Memory B cell (primary cell): ENCODE measurements at regions not wholly inside any gene's neighbourhood (a gene's known extent, or its start where the extent isn't known, plus 50 kb on each side); places are given as distances from the start of the nearest gene placed in this dataset.
"Not testable (repeated sequence)": the region's sequence is repeated elsewhere in the genome, so short reads cannot be mapped to it uniquely, and the experiment has no call there.

Experiments used
- ATAC-seq: fragments of 150-1000 bp; cut with Tn5 transposase; 2 replicates; pipeline ENCODE4 v1.10.0; 2021; ENCODE audit warnings: low read depth, mild to moderate bottlenecking, moderate library complexity
- DNase-seq, 2 donors: peaks; one replicate each; pipeline ENCODE4 v3.0.0; 2022; ENCODE audit warnings: low spot score in 2 of 2
- H3K27ac Mint-ChIP-seq: one replicate; pipeline ENCODE4 v1.8.0; 2022; ENCODE audit warnings: mild to moderate bottlenecking, moderate library complexity, mixed read lengths
- H3K27me3 Mint-ChIP-seq: one replicate; pipeline ENCODE4 v1.8.0; 2022; ENCODE audit warnings: mixed read lengths
- H3K36me3 Mint-ChIP-seq: one replicate; pipeline ENCODE4 v1.8.0; 2022; ENCODE audit warnings: mild to moderate bottlenecking, mixed read lengths
- H3K4me1 Mint-ChIP-seq: one replicate; pipeline ENCODE4 v1.8.0; 2022; ENCODE audit warnings: mixed read lengths
- H3K4me3 Mint-ChIP-seq: one replicate; pipeline ENCODE4 v1.8.0; 2022; ENCODE audit warnings: mild to moderate bottlenecking, moderate library complexity, mixed read lengths
- H3K9me3 Mint-ChIP-seq: one replicate; pipeline ENCODE4 v1.8.0; 2022; ENCODE audit warnings: mixed read lengths

DNA sequence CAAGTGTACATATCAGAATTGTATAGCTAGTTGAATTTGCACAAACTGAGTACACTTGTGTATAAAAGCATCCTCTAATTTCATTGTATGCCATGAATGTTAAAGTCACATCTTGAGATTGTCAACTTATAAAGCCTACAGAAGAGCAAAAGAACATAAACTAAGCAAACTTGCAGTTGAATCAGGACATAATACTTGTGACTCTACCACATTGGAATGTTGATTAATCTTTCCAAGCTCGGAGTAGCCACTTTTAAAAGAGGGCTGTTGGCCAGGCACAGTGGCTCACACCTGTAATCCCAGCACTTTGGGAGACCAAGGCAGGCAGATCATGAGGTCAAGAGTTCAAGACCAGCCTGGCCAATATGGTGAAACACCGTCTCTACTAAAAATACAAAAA lies 1220.8 kb upstream of the B3GALT2 start:
- not testable (repeated sequence) for H3K9me3 Mint-ChIP-seq, H3K27ac Mint-ChIP-seq, H3K4me1 Mint-ChIP-seq, H3K4me3 Mint-ChIP-seq, H3K27me3 Mint-ChIP-seq, H3K36me3 Mint-ChIP-seq, DNase-seq, ATAC-seq

DNA sequence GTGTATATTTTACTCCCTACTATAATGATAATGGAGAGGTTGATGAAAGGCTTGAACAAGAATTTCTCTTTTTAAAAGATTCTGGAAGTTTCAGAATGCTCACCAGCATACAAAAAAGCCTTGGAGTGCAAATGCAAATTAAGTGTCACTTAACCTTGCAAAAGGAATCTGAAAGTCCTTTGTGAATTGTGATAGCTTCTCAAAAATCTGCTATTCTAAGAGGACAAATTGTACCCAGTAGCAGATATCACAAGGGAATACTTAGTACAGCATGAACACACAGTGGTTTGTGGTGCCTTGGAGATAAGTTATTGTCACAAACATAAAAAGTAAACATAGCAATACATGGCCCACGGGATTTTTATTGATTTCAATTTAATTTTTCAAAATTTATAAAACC lies 1208.3 kb upstream of the B3GALT2 start:
- no peak overlapping the region for H3K27ac Mint-ChIP-seq
- H3K27me3 Mint-ChIP-seq: no peaks in the 10 kb centered on the region
- H3K36me3 Mint-ChIP-seq: no peaks in the 10 kb centered on the region
- no peak overlapping the region for H3K4me3 Mint-ChIP-seq
- H3K9me3 Mint-ChIP-seq: no peaks in the 10 kb centered on the region
- no peak for DNase-seq
- no peak for ATAC-seq
- no peaks in the 10 kb centered on the region for H3K4me1 Mint-ChIP-seq

DNA sequence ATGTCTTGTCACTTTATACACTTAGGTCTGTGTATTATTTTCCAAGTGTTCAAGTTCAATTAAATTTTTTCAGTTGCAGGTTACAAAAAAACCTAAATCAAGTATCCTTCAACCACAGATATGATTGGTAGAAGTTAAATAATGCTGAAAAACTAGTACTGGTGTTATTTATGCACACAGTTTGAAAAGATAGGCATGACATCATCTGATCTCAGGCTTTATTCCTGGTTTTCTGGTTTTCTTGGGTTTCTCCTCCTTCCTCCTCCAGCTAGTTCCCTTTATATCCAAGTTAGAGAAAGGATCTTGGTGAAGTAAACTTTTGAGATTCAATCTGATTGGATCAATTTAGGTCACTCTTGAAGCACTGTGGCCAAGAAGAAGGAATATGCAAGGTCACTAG lies 1201.1 kb upstream of the B3GALT2 start:
- no peak overlapping the region for H3K27ac Mint-ChIP-seq
- H3K9me3 Mint-ChIP-seq: no peaks in the 10 kb centered on the region
- H3K4me1 Mint-ChIP-seq: no peaks in the 10 kb centered on the region
- no peaks in the 10 kb centered on the region for H3K27me3 Mint-ChIP-seq
- DNase-seq (no peak), ATAC-seq (no peak)
- no peak overlapping the region for H3K4me3 Mint-ChIP-seq
- H3K36me3 Mint-ChIP-seq: no peaks in the 10 kb centered on the region

DNA sequence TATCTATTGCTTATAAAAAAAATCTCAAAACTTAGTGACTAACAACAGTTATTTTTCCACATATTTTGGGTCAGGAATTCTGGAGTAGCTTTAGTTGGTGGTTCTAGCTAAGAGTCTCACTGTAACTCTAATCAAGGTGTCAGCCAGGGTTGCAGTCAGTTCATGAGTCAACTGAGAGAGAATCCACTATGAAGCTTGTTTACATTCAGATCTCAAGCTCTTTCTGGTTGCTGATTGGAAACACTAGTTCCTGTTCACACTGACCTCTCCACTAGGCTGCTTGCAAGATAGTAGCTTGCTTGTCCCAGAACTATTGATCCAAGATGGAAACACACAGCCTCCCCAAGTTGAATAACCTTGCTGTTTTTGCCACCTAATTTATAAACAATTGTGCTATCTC lies 1192.1 kb upstream of the B3GALT2 start:
- H3K27ac Mint-ChIP-seq: no peak overlapping the region
- no peaks in the 10 kb centered on the region for H3K4me1 Mint-ChIP-seq

DNA sequence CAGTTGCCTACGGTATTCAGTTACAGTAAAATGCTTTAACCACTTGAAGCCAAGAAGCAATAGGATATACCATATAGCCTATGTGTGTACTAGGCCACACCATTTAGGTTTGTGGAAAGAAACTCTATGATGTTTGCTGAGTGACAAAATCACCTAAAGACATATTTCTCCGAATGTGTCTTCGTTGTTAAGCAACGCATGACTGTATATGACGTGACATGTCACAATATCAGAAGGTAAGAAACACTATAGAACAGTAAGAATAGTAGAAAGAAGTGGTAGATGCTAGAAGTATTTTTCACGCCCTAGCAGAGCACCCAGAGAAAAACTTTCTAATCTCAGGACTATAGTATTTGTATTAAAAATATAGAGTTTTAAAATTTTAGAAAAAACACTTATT lies 1188.2 kb upstream of the B3GALT2 start:
- Mint-ChIP-seq H3K9me3 (no peaks in the 10 kb centered on the region), H3K4me1 (no peaks in the 10 kb centered on the region), H3K27me3 (no peaks in the 10 kb centered on the region), H3K27ac (no peak overlapping the region), H3K4me3 (no peak overlapping the region), H3K36me3 (no peaks in the 10 kb centered on the region)
- ATAC-seq (no peak), DNase-seq (no peak)

More for the DNA sequence above, 1192.1 kb upstream of the B3GALT2 start:
- ATAC-seq: no peak
- Mint-ChIP-seq H3K4me3 (no peak overlapping the region), H3K27me3 (no peaks in the 10 kb centered on the region), H3K9me3 (peaks cover 4% of the 10 kb centered on the region), H3K36me3 (no peaks in the 10 kb centered on the region)
- DNase-seq: no peak

DNA sequence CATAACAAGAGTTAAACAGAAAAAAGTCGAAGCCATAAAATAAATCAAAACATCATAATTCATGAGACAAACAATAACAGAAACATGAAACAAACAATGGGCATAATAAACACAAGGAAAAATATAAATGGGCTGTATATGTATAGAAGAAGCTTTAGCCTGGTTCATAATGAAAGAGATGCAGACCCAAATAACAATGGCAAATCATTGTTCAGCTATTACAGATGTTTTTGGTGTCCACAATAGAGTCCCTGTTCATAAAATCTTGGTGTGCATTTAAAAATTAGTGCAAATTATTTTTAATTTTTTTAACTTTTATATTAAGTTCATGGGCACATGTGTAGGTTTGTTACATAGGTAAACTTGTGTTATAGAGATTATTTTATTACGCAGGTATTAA lies 1185.9 kb upstream of the B3GALT2 start:
- DNase-seq: no peak
- Mint-ChIP-seq H3K9me3 (no peaks in the 10 kb centered on the region), H3K27ac (no peak overlapping the region), H3K27me3 (no peaks in the 10 kb centered on the region), H3K4me1 (no peaks in the 10 kb centered on the region), H3K36me3 (no peaks in the 10 kb centered on the region), H3K4me3 (no peak overlapping the region)
- no peak for ATAC-seq

DNA sequence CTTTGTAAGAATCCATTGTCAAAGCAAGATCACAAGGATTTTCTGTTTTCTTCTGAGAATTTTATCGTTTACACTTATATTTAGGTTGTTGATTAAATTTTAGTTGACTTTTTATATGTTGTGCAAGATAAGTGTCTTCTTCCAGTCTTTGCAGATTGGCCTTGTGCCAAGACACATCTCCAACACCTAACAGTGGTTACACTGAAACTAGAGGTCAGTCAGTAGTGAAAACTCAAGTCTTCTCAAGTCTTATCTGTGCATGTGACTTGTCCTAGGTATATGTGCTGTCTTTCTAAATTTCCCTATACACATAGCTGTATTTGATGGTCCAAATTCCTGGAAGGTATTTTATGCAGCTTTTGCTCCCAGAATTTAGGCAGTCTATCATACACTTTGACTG lies 1183.2 kb upstream of the B3GALT2 start:
- H3K27ac Mint-ChIP-seq: no peak overlapping the region
- no peaks in the 10 kb centered on the region for H3K9me3 Mint-ChIP-seq
- no peak for ATAC-seq

DNA sequence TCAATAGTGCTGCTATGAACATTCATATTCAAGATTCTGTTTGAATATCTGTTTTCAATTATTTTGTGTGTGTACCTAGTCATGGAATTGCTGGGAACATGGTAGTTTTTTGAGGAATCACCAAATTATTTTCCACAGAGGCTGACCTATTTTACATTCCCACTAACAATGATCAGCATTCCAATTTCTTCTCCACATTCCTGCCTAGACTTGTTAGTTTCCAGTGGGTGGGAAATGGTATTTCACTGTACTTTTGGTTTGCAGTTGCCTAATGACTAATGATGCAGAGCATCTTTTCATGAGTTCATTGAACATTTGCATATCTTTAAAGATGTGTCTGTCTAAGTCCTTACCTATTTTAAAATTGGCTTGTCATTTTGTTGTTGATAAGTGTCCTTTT lies 1182.6 kb upstream of the B3GALT2 start:
- H3K4me3 Mint-ChIP-seq: no peak overlapping the region
- H3K27ac Mint-ChIP-seq: no peak overlapping the region
- H3K9me3 Mint-ChIP-seq: no peaks in the 10 kb centered on the region
- ATAC-seq: no peak
- H3K4me1 Mint-ChIP-seq: no peaks in the 10 kb centered on the region
- no peak for DNase-seq
- no peaks in the 10 kb centered on the region for H3K36me3 Mint-ChIP-seq
- no peaks in the 10 kb centered on the region for H3K27me3 Mint-ChIP-seq

More for the DNA sequence above, 1183.2 kb upstream of the B3GALT2 start:
- DNase-seq: no peak
- no peaks in the 10 kb centered on the region for H3K27me3 Mint-ChIP-seq
- no peaks in the 10 kb centered on the region for H3K36me3 Mint-ChIP-seq
- no peaks in the 10 kb centered on the region for H3K4me1 Mint-ChIP-seq
- H3K4me3 Mint-ChIP-seq: no peak overlapping the region

DNA sequence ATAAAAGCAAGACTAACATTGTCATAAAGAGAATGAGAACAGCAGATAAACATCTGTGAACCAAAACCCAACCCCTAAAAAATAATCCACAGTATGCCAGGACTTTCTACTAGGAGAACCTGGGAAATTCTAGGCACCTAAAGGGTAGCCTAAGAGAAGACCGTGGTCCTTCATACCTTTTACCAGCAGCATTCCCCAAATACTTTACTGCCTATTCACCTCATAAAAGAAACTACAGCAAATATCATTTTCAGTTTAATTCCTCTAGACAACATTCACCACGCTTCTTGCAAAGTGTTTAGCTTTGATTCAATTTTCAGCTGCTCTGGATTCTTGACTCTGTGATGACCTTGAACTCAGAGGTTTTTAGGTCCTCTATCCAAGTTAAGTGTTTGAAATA lies 1180.7 kb upstream of the B3GALT2 start:
- Mint-ChIP-seq H3K9me3 (no peaks in the 10 kb centered on the region), H3K27me3 (no peaks in the 10 kb centered on the region), H3K36me3 (no peaks in the 10 kb centered on the region), H3K4me3 (no peak overlapping the region), H3K4me1 (no peaks in the 10 kb centered on the region), H3K27ac (no peak overlapping the region)
- ATAC-seq (no peak), DNase-seq (no peak)

DNA sequence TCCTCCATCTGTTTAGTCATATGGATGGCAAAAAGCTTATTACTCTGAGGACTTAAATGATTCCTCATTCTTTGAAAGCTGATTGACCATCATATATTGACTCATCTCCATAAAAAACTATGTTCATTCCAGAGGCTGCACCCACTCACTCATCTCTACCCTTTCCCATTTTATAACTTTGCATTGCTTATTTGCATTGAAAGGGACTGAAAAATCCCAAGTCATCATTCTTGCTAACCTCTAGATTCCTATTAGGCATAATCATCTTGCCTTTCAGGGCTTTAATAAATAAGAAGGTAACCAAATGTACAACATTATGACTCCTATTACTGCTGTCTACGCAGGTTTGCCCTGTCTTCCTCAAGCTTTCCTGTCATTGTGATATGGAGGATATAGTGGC lies 1180.3 kb upstream of the B3GALT2 start:
- ATAC-seq (no peak), DNase-seq (no peak)
- no peak overlapping the region for H3K27ac Mint-ChIP-seq
- H3K36me3 Mint-ChIP-seq: no peaks in the 10 kb centered on the region
- no peaks in the 10 kb centered on the region for H3K27me3 Mint-ChIP-seq
- no peaks in the 10 kb centered on the region for H3K9me3 Mint-ChIP-seq
- no peak overlapping the region for H3K4me3 Mint-ChIP-seq
- no peaks in the 10 kb centered on the region for H3K4me1 Mint-ChIP-seq

DNA sequence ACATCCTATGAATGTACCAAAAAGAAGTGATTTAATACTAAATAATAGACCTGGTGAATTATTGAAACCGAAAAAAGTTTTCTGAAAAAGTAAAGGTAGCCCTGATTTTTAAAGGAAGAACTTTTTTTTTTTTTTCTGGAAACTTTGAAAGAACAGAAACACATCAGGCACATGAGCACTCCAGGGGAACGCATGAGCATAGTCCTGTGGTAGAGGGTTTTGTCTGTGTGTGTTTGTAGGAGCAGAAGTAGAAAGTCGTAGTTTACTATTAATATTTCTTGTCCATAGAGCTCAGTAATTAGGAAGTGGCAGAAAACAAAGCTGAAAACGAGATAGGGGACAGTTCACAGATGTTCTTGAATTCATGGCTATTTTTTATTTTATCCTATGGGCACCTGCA lies 1175.9 kb upstream of the B3GALT2 start:
- DNase-seq (no peak), ATAC-seq (no peak)
- Mint-ChIP-seq H3K4me3 (no peak overlapping the region), H3K36me3 (no peaks in the 10 kb centered on the region), H3K27ac (no peak overlapping the region), H3K27me3 (peaks cover 2% of the 10 kb centered on the region), H3K4me1 (no peaks in the 10 kb centered on the region), H3K9me3 (no peaks in the 10 kb centered on the region)

DNA sequence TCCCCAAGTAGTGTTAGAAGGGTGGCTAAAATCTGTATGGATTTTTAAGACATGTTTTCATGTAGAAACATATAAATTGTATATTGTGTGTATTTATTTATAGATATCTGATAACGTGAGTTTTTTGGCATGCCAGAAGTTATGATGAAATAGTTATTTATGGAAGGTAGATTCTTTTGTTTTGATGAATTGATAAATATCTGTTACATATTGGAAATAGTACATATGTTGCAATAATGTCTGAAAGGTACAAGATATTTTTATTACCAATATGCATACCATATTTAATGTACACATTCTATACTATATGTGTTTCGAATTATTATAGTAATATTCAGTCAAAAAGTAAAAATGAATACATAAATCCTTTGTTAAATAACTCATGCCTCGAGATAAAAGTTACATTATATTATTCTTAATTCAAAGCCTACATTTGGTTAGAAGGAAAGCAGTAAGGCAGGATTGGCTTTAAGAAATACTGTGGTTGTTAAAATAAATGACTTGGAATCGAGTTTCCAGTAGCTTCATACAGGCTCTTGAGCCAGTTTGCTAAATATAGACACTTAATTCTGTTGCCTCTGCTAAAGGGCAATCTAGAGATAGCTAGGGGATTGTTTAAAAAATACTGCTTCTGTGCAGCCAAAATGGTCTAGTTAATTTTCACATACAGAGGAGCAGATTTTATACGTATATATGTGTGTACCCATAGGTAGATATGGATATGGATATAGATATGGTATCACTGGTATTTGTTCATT lies 1175.1 kb upstream of the B3GALT2 start:
- H3K9me3 Mint-ChIP-seq: no peaks in the 10 kb centered on the region

DNA sequence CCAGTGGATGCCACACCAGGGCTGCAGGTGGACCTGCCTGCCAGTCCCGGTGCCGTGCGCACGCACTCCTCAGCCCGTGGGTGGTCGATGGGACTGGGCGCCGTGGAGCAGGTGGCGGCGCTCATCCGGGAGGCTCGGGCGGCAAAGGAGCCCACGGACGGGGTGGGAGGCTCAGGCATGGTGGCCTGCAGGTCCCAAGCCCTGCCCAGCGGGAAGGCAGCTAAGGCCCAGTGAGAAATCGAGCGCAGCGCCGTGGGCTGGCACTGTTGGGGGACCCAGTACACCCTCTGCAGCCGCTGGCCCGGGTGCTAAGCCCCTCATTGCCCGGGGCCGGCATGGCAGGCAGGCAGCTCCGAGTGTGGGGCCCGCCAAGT lies 1171.8 kb upstream of the B3GALT2 start:
- Mint-ChIP-seq H3K36me3 (no peaks in the 10 kb centered on the region), H3K27me3 (peaks cover 2% of the 10 kb centered on the region), H3K27ac (no peak overlapping the region), H3K9me3 (no peaks in the 10 kb centered on the region), H3K4me3 (no peak overlapping the region), H3K4me1 (no peaks in the 10 kb centered on the region)
- DNase-seq: no peak
- no peak for ATAC-seq

More for the DNA sequence above, 1175.1 kb upstream of the B3GALT2 start:
- peaks cover 2% of the 10 kb centered on the region for H3K27me3 Mint-ChIP-seq
- no peaks in the 10 kb centered on the region for H3K36me3 Mint-ChIP-seq
- ATAC-seq (no peak), DNase-seq (no peak)
- H3K4me3 Mint-ChIP-seq: no peak overlapping the region
- no peak overlapping the region for H3K27ac Mint-ChIP-seq
- H3K4me1 Mint-ChIP-seq: no peaks in the 10 kb centered on the region

DNA sequence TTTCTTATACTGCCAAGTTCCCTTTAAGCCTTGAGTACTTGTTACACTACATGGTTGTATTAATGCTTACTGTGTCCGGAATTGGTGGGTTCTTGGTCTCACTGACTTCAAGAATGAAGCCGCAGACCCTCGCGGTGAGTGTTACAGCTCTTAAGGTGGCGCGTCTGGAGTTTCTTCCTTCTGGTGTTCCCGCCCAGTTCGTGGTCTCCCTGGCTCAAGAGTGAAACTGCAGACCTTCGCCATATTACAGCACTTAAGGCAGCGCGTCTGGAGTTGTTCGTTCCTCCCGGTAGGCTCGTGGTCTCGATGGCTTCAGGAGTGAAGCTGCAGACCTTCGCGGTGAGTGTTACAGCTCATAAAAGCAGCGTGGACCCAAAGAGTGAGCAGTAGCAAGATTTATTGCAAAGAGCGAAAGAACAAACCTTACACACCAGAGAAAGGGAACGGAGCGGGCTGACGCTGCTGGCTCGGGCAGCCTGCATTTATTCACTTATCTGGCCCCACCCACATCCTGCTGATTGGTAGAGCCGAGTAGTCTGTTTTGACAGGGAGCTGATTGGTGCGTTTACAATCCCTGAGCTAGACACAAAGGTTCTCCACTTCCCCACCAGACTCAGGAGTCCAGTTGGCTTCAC lies 1171.3 kb upstream of the B3GALT2 start:
- ATAC-seq, H3K27me3 Mint-ChIP-seq, H3K4me3 Mint-ChIP-seq: not testable (repeated sequence)

More for the DNA sequence above, 1171.3 kb upstream of the B3GALT2 start:
- not testable (repeated sequence) for H3K4me1 Mint-ChIP-seq, H3K36me3 Mint-ChIP-seq, DNase-seq, H3K9me3 Mint-ChIP-seq, H3K27ac Mint-ChIP-seq
